Thoracic aorta (tissue), 2 donors: ENCODE measurements at regions not wholly inside any gene's neighbourhood (a gene's known extent, or its start where the extent isn't known, plus 50 kb on each side); places are given as distances from the start of the nearest gene placed in this dataset.

ENCODE experiments used
- ATAC-seq: fragments of 150-250 bp; one replicate; pipeline ENCODE4 v1.8.0; 2017; ENCODE audit warnings: low read depth; ENCODE audit not compliant: insufficient number of reproducible peaks, low FRiP score
- DNase-seq: peaks from one replicate; pipeline ENCODE4 v3.0.0-alpha.2; 2020; ENCODE audit warnings: low spot score
- H3K27ac ChIP-seq, 2 donors: fragments of 200-600 bp; sonication (generic); 1 replicate in 1 of 2; 2 replicates in 1 of 2; pipeline ENCODE4 v1.5.1; 2016; ENCODE audit warnings: mild to moderate bottlenecking in 2 of 2, moderate library complexity in 2 of 2
- H3K27me3 ChIP-seq: fragments of 200-600 bp; sonication (generic); replicated peaks from 2 replicates; pipeline ENCODE4 v1.6.0; 2016; ENCODE audit warnings: mild to moderate bottlenecking; ENCODE audit not compliant: insufficient read depth
- H3K36me3 ChIP-seq: fragments of 200-600 bp; sonication (generic); one replicate; pipeline ENCODE4 v1.5.1; 2016
- H3K4me1 ChIP-seq, 2 donors: fragments of 200-600 bp; sonication (generic); 1 replicate in 1 of 2; 2 replicates in 1 of 2; pipeline versions ENCODE4 v1.5.1 to v1.6.0; 2016; ENCODE audit warnings: low read depth in 2 of 2, mild to moderate bottlenecking in 1 of 2; ENCODE audit not compliant: control insufficient read depth in 1 of 2
- H3K4me3 ChIP-seq: fragments of 200-600 bp; sonication (generic); 2 replicates; pipeline ENCODE4 v1.5.1; 2016; ENCODE audit warnings: mild to moderate bottlenecking
- H3K9me3 ChIP-seq: fragments of 200-600 bp; sonication (generic); 2 replicates; pipeline ENCODE4 v1.5.1; 2016
- TF ChIP-seq, protein P1 (sequence below): fragments of 200-600 bp; sonication (generic); IDR thresholded peaks from one replicate; pipeline ENCODE4 v1.5.1; 2019; ENCODE audit warnings: antibody characterized with exemption

DNA sequence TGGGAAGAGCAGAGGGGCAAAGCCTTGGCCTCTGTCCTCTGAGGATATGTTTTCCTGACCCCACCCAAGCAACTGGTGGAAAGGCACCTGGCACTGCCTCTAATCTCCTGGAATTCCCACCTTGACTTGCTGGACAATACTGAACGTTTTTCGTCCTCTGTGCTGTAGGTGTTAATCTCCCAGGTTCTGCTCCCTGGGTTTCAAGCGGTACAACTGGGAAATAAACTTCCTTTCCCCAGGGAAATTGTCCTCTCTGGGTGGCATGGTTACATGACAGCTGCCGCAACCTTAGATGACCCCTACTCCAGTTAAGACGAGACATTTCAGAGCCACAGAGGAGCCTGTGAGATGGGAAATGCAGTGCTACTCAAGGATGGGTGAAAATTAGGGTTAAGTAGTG is 57.3 kb upstream of the BCAR3 start:
- Histone ChIP-seq H3K36me3 (no peaks in the 10 kb centered on the region), H3K4me3 (no peak overlapping the region), H3K4me1 (no peaks in the 10 kb centered on the region), H3K27me3 (no peaks in the 10 kb centered on the region), H3K9me3 (no peaks in the 10 kb centered on the region), H3K27ac (no peak overlapping the region)
- ATAC-seq (no peak), DNase-seq (no peak)
- TF ChIP-seq, protein P1, sequence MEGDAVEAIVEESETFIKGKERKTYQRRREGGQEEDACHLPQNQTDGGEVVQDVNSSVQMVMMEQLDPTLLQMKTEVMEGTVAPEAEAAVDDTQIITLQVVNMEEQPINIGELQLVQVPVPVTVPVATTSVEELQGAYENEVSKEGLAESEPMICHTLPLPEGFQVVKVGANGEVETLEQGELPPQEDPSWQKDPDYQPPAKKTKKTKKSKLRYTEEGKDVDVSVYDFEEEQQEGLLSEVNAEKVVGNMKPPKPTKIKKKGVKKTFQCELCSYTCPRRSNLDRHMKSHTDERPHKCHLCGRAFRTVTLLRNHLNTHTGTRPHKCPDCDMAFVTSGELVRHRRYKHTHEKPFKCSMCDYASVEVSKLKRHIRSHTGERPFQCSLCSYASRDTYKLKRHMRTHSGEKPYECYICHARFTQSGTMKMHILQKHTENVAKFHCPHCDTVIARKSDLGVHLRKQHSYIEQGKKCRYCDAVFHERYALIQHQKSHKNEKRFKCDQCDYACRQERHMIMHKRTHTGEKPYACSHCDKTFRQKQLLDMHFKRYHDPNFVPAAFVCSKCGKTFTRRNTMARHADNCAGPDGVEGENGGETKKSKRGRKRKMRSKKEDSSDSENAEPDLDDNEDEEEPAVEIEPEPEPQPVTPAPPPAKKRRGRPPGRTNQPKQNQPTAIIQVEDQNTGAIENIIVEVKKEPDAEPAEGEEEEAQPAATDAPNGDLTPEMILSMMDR: no peak

DNA sequence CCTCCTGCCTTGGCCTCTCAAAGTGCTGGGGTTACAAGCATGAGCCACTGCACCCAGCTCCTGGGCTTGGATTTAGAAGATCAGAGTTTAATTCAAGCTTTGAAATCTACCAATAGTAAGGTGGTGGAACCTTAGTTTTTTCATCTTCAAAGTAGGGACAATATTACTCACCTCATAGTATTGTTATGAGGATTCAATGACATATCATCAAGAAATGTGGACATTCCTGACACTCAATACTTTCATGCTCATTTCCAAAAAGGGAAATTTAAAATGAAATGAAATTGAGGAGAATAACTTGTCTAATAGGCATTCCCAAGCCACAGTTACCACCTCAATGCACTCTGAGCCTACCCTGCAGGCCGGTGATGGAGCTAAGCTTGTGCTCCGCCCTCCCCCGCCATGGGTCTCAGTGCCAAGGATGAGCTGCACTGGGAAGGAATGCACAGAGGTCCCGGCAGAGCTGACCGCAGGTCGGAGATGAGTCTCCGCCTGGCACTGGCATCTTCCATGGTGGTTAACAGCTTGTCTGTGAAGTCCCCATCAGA is 56.5 kb upstream of the BCAR3 start:
- H3K27me3 ChIP-seq: no peaks in the 10 kb centered on the region
- no peak overlapping the region for H3K4me3 ChIP-seq
- no peaks in the 10 kb centered on the region for H3K36me3 ChIP-seq
- TF ChIP-seq, protein P1: no peak
- ATAC-seq (no peak), DNase-seq (no peak)
- no peak overlapping the region for H3K27ac ChIP-seq
- no peaks in the 10 kb centered on the region for H3K9me3 ChIP-seq
- no peaks in the 10 kb centered on the region for H3K4me1 ChIP-seq

DNA sequence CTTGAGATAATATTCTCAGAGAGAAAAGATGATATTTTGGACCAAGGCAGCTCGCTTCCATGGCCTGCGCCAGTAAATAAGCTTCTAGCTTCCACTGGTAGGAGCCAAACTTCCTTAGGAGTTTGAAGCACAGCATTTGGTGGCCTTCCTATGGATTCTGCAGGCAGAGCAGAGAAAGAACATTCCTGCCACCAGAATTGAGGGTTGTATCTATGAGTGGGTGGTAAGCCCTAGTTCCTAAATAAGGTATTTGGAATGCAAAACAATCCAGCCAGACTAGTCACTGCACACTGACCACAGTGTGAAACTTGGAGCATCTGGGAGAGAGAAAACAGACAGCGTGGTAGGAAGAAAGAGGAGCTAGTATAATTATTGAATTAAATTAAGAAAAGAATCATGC is 54.1 kb upstream of the BCAR3 start:
- DNase-seq (no peak), ATAC-seq (no peak)
- Histone ChIP-seq H3K27ac (no peak overlapping the region), H3K9me3 (no peaks in the 10 kb centered on the region), H3K27me3 (no peaks in the 10 kb centered on the region), H3K4me3 (no peak overlapping the region), H3K4me1 (no peaks in the 10 kb centered on the region), H3K36me3 (no peaks in the 10 kb centered on the region)
- TF ChIP-seq, protein P1: no peak

DNA sequence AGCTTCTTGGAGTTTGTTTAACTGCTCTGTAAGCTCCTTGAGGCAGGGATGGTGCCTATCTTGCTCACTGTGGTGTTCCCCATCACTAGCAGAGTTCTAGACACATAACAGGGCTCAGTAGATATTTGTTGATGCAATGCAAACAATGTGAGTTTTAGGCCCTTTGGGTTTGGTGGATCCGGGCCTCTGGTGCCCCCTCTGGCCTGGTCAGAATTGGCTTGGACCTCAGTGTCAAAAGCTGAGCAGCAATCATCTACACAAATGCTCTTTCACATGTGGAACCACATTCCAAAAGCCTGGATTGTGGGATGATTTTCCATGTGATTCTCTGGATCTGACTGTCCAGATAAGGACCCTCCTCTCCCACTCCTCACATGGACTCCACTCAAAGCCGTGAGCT is 53.4 kb upstream of the BCAR3 start:
- no peak for ATAC-seq

DNA sequence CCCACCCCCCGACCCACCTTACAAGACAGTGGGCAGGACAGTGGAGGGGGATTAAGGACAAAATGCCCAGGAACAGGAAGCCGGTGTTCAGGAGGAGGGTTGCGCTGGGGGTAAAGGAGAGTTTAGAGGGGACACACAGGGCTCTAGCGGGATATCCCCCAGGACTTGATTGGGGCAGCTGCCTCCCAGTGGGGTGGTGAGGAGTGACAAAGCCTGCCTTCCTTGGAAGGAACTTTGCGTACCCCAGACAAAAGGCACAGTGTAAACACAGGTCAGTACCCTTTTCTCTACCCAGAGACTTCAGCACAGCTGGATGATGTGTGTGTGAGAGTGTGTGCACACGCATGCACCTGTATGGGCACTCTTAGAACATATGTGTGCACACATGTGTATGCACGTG is 51.7 kb upstream of the BCAR3 start:
- DNase-seq (no peak), ATAC-seq (no peak)
- Histone ChIP-seq H3K4me1 (peaks cover 0 to 4% of the 10 kb centered on the region in 2 donors), H3K27me3 (no peaks in the 10 kb centered on the region), H3K36me3 (no peaks in the 10 kb centered on the region), H3K27ac (no peak overlapping the region), H3K4me3 (no peak overlapping the region), H3K9me3 (no peaks in the 10 kb centered on the region)
- TF ChIP-seq, protein P1: no peak

More for the DNA sequence above, 53.4 kb upstream of the BCAR3 start:
- H3K4me1 ChIP-seq: no peaks in the 10 kb centered on the region
- no peaks in the 10 kb centered on the region for H3K27me3 ChIP-seq
- no peak overlapping the region for H3K4me3 ChIP-seq
- no peaks in the 10 kb centered on the region for H3K36me3 ChIP-seq
- TF ChIP-seq, protein P1: no peak
- no peak for DNase-seq
- H3K9me3 ChIP-seq: no peaks in the 10 kb centered on the region
- H3K27ac ChIP-seq: no peak overlapping the region
